NOMO-1 (cell line): ENCODE measurements at regions not wholly inside any gene's neighbourhood (a gene's known extent, or its start where the extent isn't known, plus 50 kb on each side); places are given as distances from the start of the nearest gene placed in this dataset.
"Not testable (repeated sequence)": the region's sequence is repeated elsewhere in the genome, so short reads cannot be mapped to it uniquely, and the experiment has no call there.

Source experiments
- DNase-seq, 2 experiments: peaks; one replicate each; lab custom pipeline; 2025; ENCODE audit not compliant: unreplicated experiment in 2 of 2; lab: John Stamatoyannopoulos, UW

DNA sequence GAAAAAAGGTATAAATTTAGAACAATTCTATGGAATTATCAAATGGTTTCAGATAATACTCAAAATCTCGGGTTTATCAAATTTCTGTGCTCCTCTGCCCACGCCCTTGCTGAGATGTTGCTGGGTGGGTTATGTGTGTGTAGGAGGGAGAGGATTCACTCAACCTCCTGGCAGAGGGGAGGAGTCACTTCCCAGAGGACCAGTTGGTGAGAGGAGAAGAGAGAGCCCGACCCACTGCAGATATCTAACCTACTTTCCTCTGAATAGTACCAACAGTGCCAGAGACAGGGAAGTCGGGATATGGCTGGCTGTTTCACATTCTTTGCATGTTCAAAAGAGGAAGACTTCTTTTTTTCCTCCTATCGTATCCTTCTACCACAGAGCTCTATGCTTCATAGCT, 187.1 kb upstream of the MAN1A1 start:
- DNase-seq = no peak

- no peak for DNase-seq
Measured at GRCh38 chr6:119535332-119535731, 185.8 kb upstream of the MAN1A1 start.

DNA sequence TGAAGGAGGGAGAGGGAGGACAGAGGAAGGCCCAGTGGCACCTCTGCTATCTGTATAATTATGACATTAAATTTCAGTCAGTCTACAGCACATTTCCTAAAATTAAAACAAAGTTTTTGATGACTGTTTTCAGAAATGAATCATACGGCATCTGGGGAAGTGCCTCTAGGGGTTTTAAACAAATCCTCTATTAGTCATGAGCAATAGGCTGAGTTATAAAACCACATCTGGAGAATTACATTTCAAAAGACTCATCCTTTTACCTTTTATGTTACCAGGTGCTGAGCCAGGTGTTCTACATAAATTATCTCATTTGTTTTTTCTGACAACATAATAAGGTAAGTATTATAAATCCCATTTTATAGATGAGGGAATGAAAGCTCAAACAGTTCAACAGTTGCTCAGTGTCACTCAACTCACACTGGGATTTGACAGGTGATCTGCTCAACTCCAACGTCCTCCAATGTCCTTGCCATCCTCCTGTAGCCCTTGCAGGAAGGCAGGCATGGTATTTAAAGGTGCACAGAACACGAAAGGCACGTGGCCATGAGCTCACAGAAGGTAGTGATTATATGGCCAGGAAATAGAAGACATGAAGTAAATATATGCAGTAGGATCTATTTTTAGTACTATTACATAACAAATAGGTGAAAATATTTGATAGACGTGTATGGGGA, 184.2 kb upstream of the MAN1A1 start:
- no peak for DNase-seq

DNA sequence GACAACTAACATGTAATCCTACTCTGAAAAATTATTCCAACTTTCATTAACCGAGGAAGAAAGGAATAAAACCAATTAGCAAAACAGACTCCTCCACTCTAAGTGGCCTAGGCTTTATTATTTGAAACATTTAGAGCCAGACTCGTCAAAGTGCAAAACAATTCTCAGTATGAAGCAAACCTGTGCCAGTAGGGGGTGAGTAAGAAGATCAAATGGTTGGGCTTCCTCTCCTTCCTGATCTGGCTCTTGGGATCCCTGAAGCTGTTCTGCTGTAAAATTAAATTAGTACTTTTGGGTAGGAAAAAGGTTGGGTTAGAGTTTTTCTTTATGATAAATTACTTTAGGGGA, 177.6 kb upstream of the MAN1A1 start:
- DNase-seq = no peak

- no peak for DNase-seq
Measured at GRCh38 chr6:119526561-119527230, 177.1 kb upstream of the MAN1A1 start.

DNA sequence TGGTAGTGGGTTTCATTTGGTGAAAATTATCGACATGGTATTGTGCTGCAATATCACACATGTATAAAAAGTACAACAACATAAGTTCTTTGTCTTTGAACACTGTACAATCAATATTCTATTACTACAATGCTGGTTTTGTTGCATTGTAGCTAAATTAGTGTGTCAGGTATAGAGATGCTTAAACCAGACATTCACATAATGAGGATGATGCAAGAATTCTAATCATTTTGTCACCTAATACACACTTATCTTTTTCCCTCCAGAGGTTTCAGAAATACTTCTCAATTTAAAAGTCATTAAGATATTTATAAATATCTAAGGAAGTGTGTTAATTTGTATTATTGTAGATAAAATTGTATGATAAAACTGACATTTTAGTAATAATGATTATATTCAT, 174.8 kb upstream of the MAN1A1 start:
- no peak for DNase-seq

GRCh38 chr6:119523556-119523955, 174.0 kb upstream of the MAN1A1 start:
- no peak for DNase-seq

DNA sequence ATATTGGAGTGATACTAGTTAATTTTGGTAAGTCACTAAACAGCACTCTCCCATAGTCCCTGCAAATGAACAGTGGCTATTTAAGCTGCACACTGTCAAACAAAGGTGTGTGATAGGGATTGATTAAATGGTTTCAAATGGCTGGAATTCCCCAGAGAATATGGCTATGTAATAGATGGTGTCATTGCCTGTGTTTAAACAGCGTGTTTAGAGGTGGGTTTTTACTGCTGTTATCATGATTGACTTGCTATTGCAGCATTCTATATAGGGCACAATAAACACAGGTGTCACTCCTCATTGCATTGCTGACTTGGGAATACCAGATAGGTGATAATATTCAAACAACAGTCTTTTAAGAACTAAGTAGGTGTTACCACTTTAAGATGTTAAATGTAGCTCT, 171.7 kb upstream of the MAN1A1 start:
- DNase-seq = no peak

- no peak for DNase-seq
Measured at GRCh38 chr6:119517428-119517827, 167.9 kb upstream of the MAN1A1 start.

DNA sequence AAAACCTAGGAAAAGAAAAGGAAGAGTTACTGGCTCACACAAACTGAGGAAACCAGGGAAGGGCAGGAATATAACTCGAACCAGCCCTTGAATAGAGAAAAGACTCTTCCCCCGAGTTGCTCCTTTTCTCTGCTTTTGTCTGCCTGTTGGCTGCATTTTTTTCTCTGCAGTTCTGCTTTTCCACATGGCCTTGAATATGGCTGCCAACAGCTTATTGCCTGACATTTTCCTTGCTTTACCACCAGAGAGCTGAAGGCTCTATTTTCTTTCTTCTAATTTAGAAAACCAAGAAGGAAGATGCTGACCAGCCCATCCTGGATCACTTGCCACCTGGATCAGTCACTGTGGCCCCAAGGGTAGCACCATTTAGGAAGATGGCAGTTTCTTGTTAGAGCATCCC, 164.8 kb upstream of the MAN1A1 start:
- DNase-seq = no peak

DNA sequence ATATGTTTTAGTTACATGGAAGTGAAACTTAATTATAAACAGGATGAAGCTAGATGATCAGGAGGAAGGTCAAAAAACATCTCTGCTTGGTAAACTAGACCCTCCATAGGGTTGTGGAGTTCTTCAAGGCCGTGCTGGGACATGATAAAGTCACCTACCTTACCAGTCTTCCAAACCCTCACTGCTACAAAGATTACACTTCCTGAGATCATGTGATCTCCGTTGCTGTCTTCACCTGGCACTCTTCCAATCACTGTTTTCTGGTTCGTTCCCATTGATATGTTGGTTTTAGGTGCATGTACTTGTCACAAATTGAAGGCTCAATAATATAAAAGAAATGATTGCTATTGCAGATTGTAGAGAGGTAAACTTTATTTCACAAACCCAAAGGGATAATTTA, 161.5 kb upstream of the MAN1A1 start:
- no peak for DNase-seq

DNA sequence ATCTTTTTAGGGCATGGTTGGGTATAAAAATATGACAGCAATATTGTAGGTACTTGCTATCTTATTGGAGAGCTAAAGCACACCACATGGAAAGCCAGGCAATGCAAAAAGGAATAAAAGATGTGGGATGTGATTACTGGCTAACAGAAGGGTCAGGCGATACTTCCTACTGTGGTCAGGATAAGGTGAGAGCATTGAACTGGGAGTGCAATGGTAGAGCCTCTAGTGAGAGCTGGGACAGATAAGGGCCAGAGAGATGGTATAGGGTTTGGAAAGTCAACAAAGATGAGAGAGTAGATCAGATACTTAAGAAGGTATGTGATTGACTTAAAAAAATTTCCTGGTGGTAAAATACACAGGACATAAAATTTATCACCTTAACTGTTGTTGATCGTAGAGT, 160.7 kb upstream of the MAN1A1 start:
- DNase-seq = no peak

GRCh38 chr6:119506631-119507174, 157.1 kb upstream of the MAN1A1 start:
- no peak for DNase-seq

GRCh38 chr6:119501798-119502483, 152.4 kb upstream of the MAN1A1 start:
- DNase-seq = no peak

- no peak for DNase-seq
Measured at GRCh38 chr6:119499797-119500196, 150.2 kb upstream of the MAN1A1 start.

DNA sequence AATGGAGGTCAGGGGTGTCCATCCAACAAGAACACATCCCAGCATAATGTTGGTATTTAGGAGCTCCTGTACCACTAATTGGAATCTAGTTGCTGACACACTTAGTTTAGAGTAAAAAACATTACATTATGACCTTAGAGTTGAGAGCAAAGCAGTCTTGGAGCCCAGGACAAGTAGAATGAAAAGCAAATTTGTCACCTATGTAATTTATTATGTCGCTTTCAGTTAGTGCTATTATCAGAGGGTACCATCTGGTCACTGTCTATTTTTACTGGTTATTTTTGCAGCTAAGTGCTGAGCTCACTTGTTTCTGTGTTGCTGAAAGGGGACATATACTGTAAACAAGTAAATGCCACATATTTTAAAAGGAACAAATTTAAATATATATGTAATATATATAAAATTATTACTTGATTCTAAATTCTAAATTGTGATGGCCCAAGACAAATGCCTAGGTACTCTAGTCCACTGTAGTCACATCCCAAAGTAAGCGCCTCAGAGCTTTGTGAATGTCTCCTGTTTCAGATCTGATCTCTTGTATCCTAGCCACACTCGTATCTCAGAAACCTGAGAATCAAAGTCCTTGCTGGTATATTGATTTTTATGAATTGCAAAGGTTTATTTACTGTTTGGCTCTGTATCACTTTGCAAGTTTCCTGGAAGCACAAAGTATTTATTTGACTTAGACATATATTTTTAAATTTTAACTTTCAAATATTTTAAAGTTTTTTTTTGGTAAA, 148.6 kb upstream of the MAN1A1 start:
- DNase-seq = no peak

- DNase-seq = no peak
Measured at GRCh38 chr6:119495230-119495683, 145.7 kb upstream of the MAN1A1 start.

- DNase-seq = no peak
Measured at GRCh38 chr6:119493980-119494379, 144.4 kb upstream of the MAN1A1 start.

DNA sequence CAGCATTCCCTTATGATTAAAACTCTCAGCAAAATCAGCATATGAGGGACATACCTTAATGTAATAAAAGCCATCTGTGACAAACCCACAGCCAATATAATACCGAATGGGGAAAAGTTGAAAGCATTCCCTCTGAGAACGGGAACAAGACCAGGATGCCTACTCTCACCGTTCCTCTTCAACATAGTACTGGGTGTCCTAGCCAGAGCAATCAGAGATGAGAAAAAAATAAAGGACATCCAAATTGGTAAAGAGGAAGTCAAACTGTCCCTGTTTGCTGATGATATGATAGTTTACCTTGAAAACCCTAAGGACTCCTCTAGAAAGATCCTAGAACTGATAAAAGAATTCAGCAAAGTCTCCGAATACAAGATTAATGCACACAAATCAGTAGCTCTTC, 141.6 kb upstream of the MAN1A1 start:
- DNase-seq = not testable (repeated sequence)

GRCh38 chr6:119490050-119490449, 140.5 kb upstream of the MAN1A1 start:
- DNase-seq = not testable (repeated sequence)

DNA sequence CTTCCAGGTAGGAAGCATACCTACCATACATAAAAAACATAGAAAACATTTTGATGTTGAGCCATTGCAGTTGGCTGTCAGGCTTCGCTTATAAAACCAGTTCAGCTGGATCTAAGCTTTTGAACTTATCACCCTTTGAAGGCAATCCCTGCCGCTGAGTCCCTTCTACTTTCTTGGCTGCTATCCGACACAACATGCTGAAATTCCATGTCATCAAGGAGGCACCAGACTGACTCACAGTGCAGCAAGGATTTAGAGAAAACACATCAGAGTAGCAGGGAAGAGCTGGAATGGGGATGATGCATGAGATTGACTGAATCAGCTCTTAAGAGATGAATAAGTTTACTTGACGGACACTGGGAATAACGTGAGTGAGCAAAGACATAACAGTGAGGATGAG, 135.0 kb upstream of the MAN1A1 start:
- DNase-seq = no peak
